WTC11 (cell line): ENCODE measurements at regions not wholly inside any gene's neighbourhood (a gene's known extent, or its start where the extent isn't known, plus 50 kb on each side); places are given as distances from the start of the nearest gene placed in this dataset.

ENCODE experiments used
- ATAC-seq: fragments of 200-7000 bp; cut with Tn5 transposase; 2 replicates; pipeline ENCODE4 v1.10.0; 2021; ENCODE audit warnings: mild to moderate bottlenecking, moderate library complexity
- CTCF ChIA-PET: fragments of 300-600 bp; sonication (Branson Sonifier 250); formaldehyde crosslinking; loops from one replicate; lab custom pipeline; 2021; ENCODE audit warnings: antibody characterized with exemption; lab: Charles Lee
- POLR2A ChIA-PET: fragments of 350-600 bp; sonication (Branson Sonifier 250); formaldehyde crosslinking; loops from one replicate; lab custom pipeline; 2021; ENCODE audit warnings: antibody characterized with exemption; lab: Charles Lee
- DNase-seq: peaks from one replicate; pipeline ENCODE4 v3.0.0; 2021; ENCODE audit warnings: low spot score
- H3K27ac Mint-ChIP-seq: 2 replicates; pipeline ENCODE4 v1.8.0; 2021; ENCODE audit warnings: mixed read lengths
- H3K27me3 Mint-ChIP-seq: 2 replicates; pipeline ENCODE4 v1.8.0; 2021; ENCODE audit warnings: low read depth, mild to moderate bottlenecking, moderate library complexity, mixed read lengths
- H3K36me3 Mint-ChIP-seq: 2 replicates; pipeline ENCODE4 v1.8.0; 2021; ENCODE audit warnings: mixed read lengths
- H3K4me1 Mint-ChIP-seq: 2 replicates; pipeline ENCODE4 v1.8.0; 2022; ENCODE audit warnings: mixed read lengths
- H3K4me3 Mint-ChIP-seq: 2 replicates; pipeline ENCODE4 v1.8.0; 2021; ENCODE audit warnings: mild to moderate bottlenecking, moderate library complexity, mixed read lengths
- H3K9me3 Mint-ChIP-seq: 2 replicates; pipeline ENCODE4 v1.8.0; 2021; ENCODE audit warnings: mixed read lengths
- AR ChIP-seq: fragments of 250-450 bp; sonication (Bioruptor Pico); IDR thresholded peaks from 2 replicates; pipeline ENCODE4 v1.9.0; 2021; ENCODE audit warnings: mild to moderate bottlenecking
- ATF2 ChIP-seq: sonication (generic); formaldehyde crosslinking; IDR thresholded peaks from 2 replicates; pipeline ENCODE4 v1.8.1; 2022; ENCODE audit warnings: low read depth, missing genetic modification reagents, borderline replicate concordance
- ATF3 ChIP-seq: sonication (generic); formaldehyde crosslinking; conservative IDR thresholded peaks from 2 replicates; pipeline ENCODE4 v1.8.1; 2022; ENCODE audit warnings: mild to moderate bottlenecking, missing genetic modification reagents
- CTCF ChIP-seq: fragments of 200-600 bp; IDR thresholded peaks from 2 replicates; pipeline ENCODE4 v1.8.0; 2022; ENCODE audit warnings: antibody characterized with exemption
- E2F4 ChIP-seq: sonication (generic); formaldehyde crosslinking; IDR thresholded peaks from 2 replicates; pipeline ENCODE4 v1.8.1; 2022; ENCODE audit warnings: low read depth, mild to moderate bottlenecking, moderate library complexity, missing genetic modification reagents, borderline replicate concordance
- FOXP1 ChIP-seq: sonication (generic); formaldehyde crosslinking; IDR thresholded peaks from 2 replicates; pipeline ENCODE4 v1.8.0; 2022; ENCODE audit warnings: missing genetic modification reagents, mild to moderate bottlenecking, moderate library complexity, borderline replicate concordance
- IRF1 ChIP-seq: sonication (generic); formaldehyde crosslinking; IDR thresholded peaks from 2 replicates; pipeline ENCODE4 v1.8.0; 2023; ENCODE audit warnings: missing genetic modification reagents
- NFYB ChIP-seq: sonication (generic); formaldehyde crosslinking; conservative IDR thresholded peaks from 2 replicates; pipeline ENCODE4 v1.8.0; 2022; ENCODE audit warnings: low read depth, missing genetic modification reagents
- PRDM15 ChIP-seq: sonication (generic); formaldehyde crosslinking; IDR thresholded peaks from 2 replicates; pipeline ENCODE4 v1.8.0; 2022; ENCODE audit warnings: missing genetic modification reagents
- SMAD3 ChIP-seq: sonication (generic); formaldehyde crosslinking; IDR thresholded peaks from 2 replicates; pipeline ENCODE4 v1.8.0; 2022; ENCODE audit warnings: missing genetic modification reagents, mild to moderate bottlenecking, borderline replicate concordance
- SMAD4 ChIP-seq: sonication (generic); formaldehyde crosslinking; IDR thresholded peaks from 2 replicates; pipeline ENCODE4 v1.8.0; 2022; ENCODE audit warnings: mild to moderate bottlenecking, missing genetic modification reagents
- SOX15 ChIP-seq: fragments of 250-450 bp; sonication (Bioruptor Pico); IDR thresholded peaks from 2 replicates; pipeline ENCODE4 v1.9.0; 2021; ENCODE audit warnings: mild to moderate bottlenecking
- TP53 ChIP-seq: sonication (generic); formaldehyde crosslinking; IDR thresholded peaks from 2 replicates; pipeline ENCODE4 v1.8.1; 2023; ENCODE audit warnings: mild to moderate bottlenecking, missing genetic modification reagents
- USF2 ChIP-seq: sonication (generic); formaldehyde crosslinking; IDR thresholded peaks from 2 replicates; pipeline ENCODE4 v1.8.1; 2023; ENCODE audit warnings: mild to moderate bottlenecking, missing genetic modification reagents, moderate library complexity
- ZBTB21 ChIP-seq: sonication (generic); formaldehyde crosslinking; IDR thresholded peaks from 2 replicates; pipeline ENCODE4 v1.8.1; 2023; ENCODE audit warnings: mild to moderate bottlenecking, missing genetic modification reagents, borderline replicate concordance
- ZNF121 ChIP-seq: sonication (generic); formaldehyde crosslinking; IDR thresholded peaks from 2 replicates; pipeline ENCODE4 v1.8.0; 2023; ENCODE audit warnings: missing genetic modification reagents
- ZNF138 ChIP-seq: sonication (generic); formaldehyde crosslinking; conservative IDR thresholded peaks from 2 replicates; pipeline ENCODE4 v1.8.1; 2022; ENCODE audit warnings: mild to moderate bottlenecking, moderate library complexity, missing genetic modification reagents
- ZNF396 ChIP-seq: fragments of 250-450 bp; sonication (Bioruptor Pico); IDR thresholded peaks from 2 replicates; pipeline ENCODE4 v1.8.0; 2021; ENCODE audit warnings: mild to moderate bottlenecking, moderate library complexity, borderline replicate concordance

GRCh38 chr6:140782941-140783340 is 1349.8 kb upstream of the GJE1 start (continued):
- TF ChIP-seq SMAD3 (CRISPR knock-in tag) = no peak
- TF ChIP-seq ZNF138 (CRISPR knock-in tag) = no peak

- ChIA-PET CTCF (no interaction called here), POLR2A (no interaction called here)
- TF ChIP-seq PRDM15 = no peak
- no peak for TF ChIP-seq E2F4 (CRISPR knock-in tag)
- TF ChIP-seq AR (CRISPR knock-in tag) = no peak
- TF ChIP-seq FOXP1 (CRISPR knock-in tag) = no peak
- TF ChIP-seq CTCF = no peak
- no peak for TF ChIP-seq SMAD4 (CRISPR knock-in tag)
- TF ChIP-seq ZBTB21 (CRISPR knock-in tag) = no peak
- TF ChIP-seq TP53 = no peak
- H3K36me3 Mint-ChIP-seq = no peaks in the 10 kb centered on the region
- no peak overlapping the region for H3K27ac Mint-ChIP-seq
- ATAC-seq (no peak; the same call in 1 of the 2 replicates), DNase-seq (no peak)
- H3K9me3 Mint-ChIP-seq = no peaks in the 10 kb centered on the region
- no peak overlapping the region for H3K4me3 Mint-ChIP-seq
- H3K4me1 Mint-ChIP-seq = no peaks in the 10 kb centered on the region
- no peaks in the 10 kb centered on the region for H3K27me3 Mint-ChIP-seq
Observed at GRCh38 chr6:140779991-140780596, 1352.6 kb upstream of the GJE1 start.

- ATAC-seq (no peak), DNase-seq (no peak)
- H3K27me3 Mint-ChIP-seq = no peaks in the 10 kb centered on the region
- no peaks in the 10 kb centered on the region for H3K36me3 Mint-ChIP-seq
- H3K4me3 Mint-ChIP-seq = no peak overlapping the region
- no peak overlapping the region for H3K27ac Mint-ChIP-seq
- no peaks in the 10 kb centered on the region for H3K9me3 Mint-ChIP-seq
- POLR2A ChIA-PET = no interaction called here
- CTCF ChIA-PET = no interaction called here
- no peaks in the 10 kb centered on the region for H3K4me1 Mint-ChIP-seq
- TF ChIP-seq NFYB (no peak), ATF3 (no peak), E2F4 (CRISPR knock-in tag) (no peak), USF2 (CRISPR knock-in tag) (no peak), IRF1 (CRISPR knock-in tag) (no peak), ATF2 (CRISPR knock-in tag) (no peak), ZNF121 (CRISPR knock-in tag) (no peak), SOX15 (CRISPR knock-in tag) (no peak), ZNF396 (CRISPR knock-in tag) (no peak), SMAD4 (CRISPR knock-in tag) (no peak)
Observed at GRCh38 chr6:140779341-140779740, 1353.4 kb upstream of the GJE1 start.
